Mucosa of rectum (tissue), 2 donors: ENCODE measurements at regions not wholly inside any gene's neighbourhood (a gene's known extent, or its start where the extent isn't known, plus 50 kb on each side); places are given as distances from the start of the nearest gene placed in this dataset.

Experiments used
- H3K27ac ChIP-seq, 2 donors: one replicate each; pipeline ENCODE4 v1.7.0; 2013; ENCODE audit warnings: inconsistent platforms in 2 of 2, low read depth in 2 of 2, low read length in 2 of 2
- H3K27me3 ChIP-seq, 2 donors: one replicate each; pipeline ENCODE4 v1.7.0; 2013; ENCODE audit warnings: low read length in 2 of 2; ENCODE audit not compliant: control insufficient read depth in 2 of 2, insufficient read depth in 2 of 2
- H3K36me3 ChIP-seq, 2 donors: one replicate each; pipeline ENCODE4 v1.7.0; 2013; ENCODE audit warnings: low read length in 2 of 2; ENCODE audit not compliant: control insufficient read depth in 2 of 2, insufficient read depth in 2 of 2
- H3K4me1 ChIP-seq, 2 donors: one replicate each; pipeline ENCODE4 v1.7.0; 2013; ENCODE audit warnings: low read length in 2 of 2, mild to moderate bottlenecking in 1 of 2; ENCODE audit not compliant: control insufficient read depth in 2 of 2, insufficient read depth in 2 of 2
- H3K4me3 ChIP-seq, 2 donors: one replicate each; pipeline ENCODE4 v1.7.0; 2013; ENCODE audit warnings: low read length in 2 of 2
- H3K9ac ChIP-seq, 2 donors: one replicate each; pipeline ENCODE4 v1.7.0; 2013; ENCODE audit warnings: low read length in 2 of 2, low read depth in 1 of 2, mild to moderate bottlenecking in 1 of 2
- H3K9me3 ChIP-seq, 2 donors: one replicate each; pipeline ENCODE4 v1.7.0; 2013; ENCODE audit warnings: low read length in 2 of 2; ENCODE audit not compliant: control insufficient read depth in 2 of 2
- donor health status: healthy.
- donor health status: Normal muscosa, but diverticular disease.

- Histone ChIP-seq H3K4me1 (no peaks in the 10 kb centered on the region), H3K9me3 (no peaks in the 10 kb centered on the region), H3K27me3 (no peaks in the 10 kb centered on the region), H3K9ac (no peak overlapping the region), H3K36me3 (no peaks in the 10 kb centered on the region), H3K27ac (no peak overlapping the region), H3K4me3 (no peak overlapping the region)
Measured at GRCh38 chr15:96005906-96006305, 324.6 kb upstream of the NR2F2 start.

DNA sequence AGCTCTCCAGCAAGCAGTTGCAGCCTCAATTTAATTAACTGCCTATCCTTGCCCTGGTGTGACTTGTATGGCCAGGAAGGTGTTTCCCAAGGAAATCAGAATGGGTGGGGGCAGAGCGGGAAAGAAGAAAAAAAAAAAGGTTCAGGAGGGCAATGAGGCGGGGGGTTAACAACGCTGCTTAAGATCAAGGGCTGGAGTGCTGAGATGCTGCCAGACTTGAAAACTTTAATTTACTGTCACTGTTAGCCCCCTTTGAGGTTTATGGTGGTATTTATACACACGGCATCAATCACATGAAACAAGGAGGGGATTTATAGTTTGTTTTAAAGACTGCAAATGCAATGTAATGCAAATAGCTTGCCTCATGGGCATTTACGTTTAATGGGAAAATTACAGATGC lies 319.4 kb upstream of the NR2F2 start:
- Histone ChIP-seq H3K36me3 (no peaks in the 10 kb centered on the region), H3K27ac (no peak overlapping the region), H3K4me1 (no peaks in the 10 kb centered on the region)

GRCh38 chr15:96014939-96015338 lies 315.6 kb upstream of the NR2F2 start:
- no peaks in the 10 kb centered on the region for H3K4me1 ChIP-seq
- no peak overlapping the region for H3K4me3 ChIP-seq
- H3K27ac ChIP-seq, result no peak overlapping the region
- H3K27me3 ChIP-seq, result no peaks in the 10 kb centered on the region
- no peaks in the 10 kb centered on the region for H3K9me3 ChIP-seq
- no peak overlapping the region for H3K9ac ChIP-seq
- H3K36me3 ChIP-seq, result no peaks in the 10 kb centered on the region

More for the DNA sequence above, 319.4 kb upstream of the NR2F2 start:
- Histone ChIP-seq H3K9me3 (no peaks in the 10 kb centered on the region), H3K9ac (no peak overlapping the region), H3K27me3 (no peaks in the 10 kb centered on the region), H3K4me3 (no peak overlapping the region)

- no peaks in the 10 kb centered on the region for H3K36me3 ChIP-seq
- H3K27ac ChIP-seq, result no peak overlapping the region
- H3K9ac ChIP-seq, result no peak overlapping the region
- H3K9me3 ChIP-seq, result no peaks in the 10 kb centered on the region
- H3K4me1 ChIP-seq, result no peaks in the 10 kb centered on the region
- no peak overlapping the region for H3K4me3 ChIP-seq
- no peaks in the 10 kb centered on the region for H3K27me3 ChIP-seq
Measured at GRCh38 chr15:96019114-96019513, 311.4 kb upstream of the NR2F2 start.

- Histone ChIP-seq H3K36me3 (no peaks in the 10 kb centered on the region), H3K4me3 (no peak overlapping the region), H3K9ac (no peak overlapping the region), H3K4me1 (no peaks in the 10 kb centered on the region), H3K27ac (no peak overlapping the region), H3K9me3 (no peaks in the 10 kb centered on the region), H3K27me3 (no peaks in the 10 kb centered on the region)
Measured at GRCh38 chr15:96020133-96020532, 310.4 kb upstream of the NR2F2 start.

- H3K9ac ChIP-seq, result no peak overlapping the region
- H3K9me3 ChIP-seq, result no peaks in the 10 kb centered on the region
- no peaks in the 10 kb centered on the region for H3K27me3 ChIP-seq
- H3K36me3 ChIP-seq, result no peaks in the 10 kb centered on the region
- H3K4me3 ChIP-seq, result no peak overlapping the region
- H3K27ac ChIP-seq, result no peak overlapping the region
- no peaks in the 10 kb centered on the region for H3K4me1 ChIP-seq
Measured at GRCh38 chr15:96020797-96021196, 309.7 kb upstream of the NR2F2 start.

DNA sequence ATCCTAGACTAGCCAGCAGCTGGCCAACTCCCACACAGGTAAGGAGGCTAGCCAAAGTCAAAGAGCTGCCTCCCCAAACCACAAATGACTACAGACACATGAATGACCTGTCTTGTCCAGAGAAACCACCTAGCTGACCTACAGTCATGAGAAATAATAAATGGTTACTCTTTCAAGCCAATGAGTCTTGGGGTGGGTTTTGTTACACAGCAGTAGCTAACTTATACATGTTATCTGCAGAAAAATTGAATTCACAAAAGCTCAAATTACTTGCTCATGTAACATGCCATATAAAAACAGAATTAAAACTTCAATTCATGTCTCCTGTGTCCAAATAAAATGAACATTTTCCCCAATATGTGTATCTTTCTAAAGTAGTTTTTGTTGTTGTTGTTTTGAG lies 307.4 kb upstream of the NR2F2 start:
- H3K27ac ChIP-seq, result no peak overlapping the region
- H3K27me3 ChIP-seq, result no peaks in the 10 kb centered on the region
- no peaks in the 10 kb centered on the region for H3K36me3 ChIP-seq
- H3K4me1 ChIP-seq, result no peaks in the 10 kb centered on the region
- no peaks in the 10 kb centered on the region for H3K9me3 ChIP-seq
- H3K4me3 ChIP-seq, result no peak overlapping the region
- H3K9ac ChIP-seq, result no peak overlapping the region

DNA sequence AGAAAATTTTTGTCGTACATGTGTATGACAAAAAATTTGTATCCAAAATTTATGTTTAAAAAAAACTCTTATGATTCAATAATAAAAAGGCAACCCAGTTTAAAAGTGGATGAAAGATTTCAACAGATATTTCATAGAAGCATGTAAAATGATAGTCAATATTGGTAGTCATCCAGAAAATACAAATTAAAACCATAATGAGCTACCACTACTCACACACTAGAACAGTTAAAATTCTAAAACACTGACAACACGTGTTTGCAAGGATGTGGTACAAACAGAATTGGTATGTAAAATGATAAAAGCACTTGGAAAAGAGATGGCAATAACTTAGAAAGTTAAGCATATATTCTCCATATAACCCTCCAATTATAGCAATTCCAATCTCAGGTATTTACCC lies 303.0 kb upstream of the NR2F2 start:
- no peaks in the 10 kb centered on the region for H3K9me3 ChIP-seq
- H3K4me1 ChIP-seq, result no peaks in the 10 kb centered on the region
- no peak overlapping the region for H3K4me3 ChIP-seq
- H3K27me3 ChIP-seq, result no peaks in the 10 kb centered on the region
- no peaks in the 10 kb centered on the region for H3K36me3 ChIP-seq
- no peak overlapping the region for H3K27ac ChIP-seq
- H3K9ac ChIP-seq, result no peak overlapping the region

- H3K27me3 ChIP-seq, result no peaks in the 10 kb centered on the region
- H3K9me3 ChIP-seq, result no peaks in the 10 kb centered on the region
Measured at GRCh38 chr15:96028620-96029019, 301.9 kb upstream of the NR2F2 start.

GRCh38 chr15:96029172-96029571 lies 301.3 kb upstream of the NR2F2 start:
- no peaks in the 10 kb centered on the region for H3K9me3 ChIP-seq
- H3K4me1 ChIP-seq, result no peaks in the 10 kb centered on the region
- no peak overlapping the region for H3K9ac ChIP-seq
- no peaks in the 10 kb centered on the region for H3K36me3 ChIP-seq
- no peak overlapping the region for H3K4me3 ChIP-seq
- H3K27me3 ChIP-seq, result no peaks in the 10 kb centered on the region
- no peak overlapping the region for H3K27ac ChIP-seq

More at GRCh38 chr15:96028620-96029019, 301.9 kb upstream of the NR2F2 start:
- no peak overlapping the region for H3K4me3 ChIP-seq
- H3K9ac ChIP-seq, result no peak overlapping the region
- no peaks in the 10 kb centered on the region for H3K36me3 ChIP-seq
- H3K4me1 ChIP-seq, result no peaks in the 10 kb centered on the region
- H3K27ac ChIP-seq, result no peak overlapping the region

- Histone ChIP-seq H3K27ac (no peak overlapping the region), H3K9me3 (no peaks in the 10 kb centered on the region)
Measured at GRCh38 chr15:96031426-96032110, 298.9 kb upstream of the NR2F2 start.

More at GRCh38 chr15:96031426-96032110, 298.9 kb upstream of the NR2F2 start:
- H3K4me1 ChIP-seq, result no peaks in the 10 kb centered on the region
- H3K36me3 ChIP-seq, result no peaks in the 10 kb centered on the region
- H3K27me3 ChIP-seq, result no peaks in the 10 kb centered on the region
- no peak overlapping the region for H3K4me3 ChIP-seq
- no peak overlapping the region for H3K9ac ChIP-seq
